WERI-Rb-1 (cell line): ENCODE measurements at regions not wholly inside any gene's neighbourhood (a gene's known extent, or its start where the extent isn't known, plus 50 kb on each side); places are given as distances from the start of the nearest gene placed in this dataset.

ENCODE experiments used
- DNase-seq: peaks from one replicate; pipeline ENCODE4 v3.0.0-alpha.2; 2020
- H3K27ac ChIP-seq: fragments of 250-450 bp; sonication (Bioruptor Pico); 2 replicates; pipeline ENCODE4 v1.5.1; 2020; ENCODE audit warnings: mild to moderate bottlenecking, moderate library complexity
- H3K27me3 ChIP-seq: fragments of 250-450 bp; sonication (Bioruptor Pico); 2 replicates; pipeline ENCODE4 v1.5.1; 2021; ENCODE audit warnings: mild to moderate bottlenecking, low read depth, moderate library complexity; ENCODE audit not compliant: insufficient read depth, severe bottlenecking
- H3K36me3 ChIP-seq: fragments of 250-450 bp; sonication (Bioruptor Pico); 2 replicates; pipeline ENCODE4 v1.5.1; 2020; ENCODE audit warnings: mild to moderate bottlenecking, moderate library complexity
- H3K4me3 ChIP-seq: 2 replicates; pipeline ENCODE4 v1.5.1; 2011; ENCODE audit warnings: low read depth, mild to moderate bottlenecking, control low read depth, low read length
- H3K9me3 ChIP-seq: fragments of 250-450 bp; sonication (Bioruptor Pico); 2 replicates; pipeline ENCODE4 v1.5.1; 2021; ENCODE audit warnings: mild to moderate bottlenecking, moderate library complexity; ENCODE audit not compliant: severe bottlenecking
- TF ChIP-seq, protein P1 (sequence below): IDR thresholded peaks from 2 replicates; pipeline ENCODE4 v1.5.1; 2011; ENCODE audit warnings: low read depth, mild to moderate bottlenecking, control low read depth, inconsistent platforms, low read length

DNA sequence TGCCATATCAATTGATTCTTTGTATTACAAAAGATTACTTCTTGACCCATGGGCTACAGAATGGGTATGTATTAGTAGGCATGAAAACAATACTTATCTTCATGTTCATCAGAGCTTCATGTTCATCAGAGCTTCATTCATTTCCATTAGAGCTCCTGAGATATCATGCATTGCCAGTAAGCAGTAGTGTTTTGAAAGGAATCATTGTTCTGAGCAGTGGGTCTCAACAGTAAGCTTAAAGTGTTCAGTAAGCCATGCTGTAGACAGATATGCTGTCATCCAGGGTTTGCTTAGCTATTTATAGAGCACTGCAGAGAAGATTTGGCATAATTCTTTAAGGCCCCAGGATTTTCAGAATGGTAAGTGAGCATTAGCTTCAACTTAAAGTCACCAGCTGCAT lies 596.1 kb downstream of the ZNF385D start:
- no peaks in the 10 kb centered on the region for H3K36me3 ChIP-seq
- H3K9me3 ChIP-seq = no peaks in the 10 kb centered on the region
- no peak for DNase-seq
- H3K4me3 ChIP-seq = no peak overlapping the region
- TF ChIP-seq, protein P1, sequence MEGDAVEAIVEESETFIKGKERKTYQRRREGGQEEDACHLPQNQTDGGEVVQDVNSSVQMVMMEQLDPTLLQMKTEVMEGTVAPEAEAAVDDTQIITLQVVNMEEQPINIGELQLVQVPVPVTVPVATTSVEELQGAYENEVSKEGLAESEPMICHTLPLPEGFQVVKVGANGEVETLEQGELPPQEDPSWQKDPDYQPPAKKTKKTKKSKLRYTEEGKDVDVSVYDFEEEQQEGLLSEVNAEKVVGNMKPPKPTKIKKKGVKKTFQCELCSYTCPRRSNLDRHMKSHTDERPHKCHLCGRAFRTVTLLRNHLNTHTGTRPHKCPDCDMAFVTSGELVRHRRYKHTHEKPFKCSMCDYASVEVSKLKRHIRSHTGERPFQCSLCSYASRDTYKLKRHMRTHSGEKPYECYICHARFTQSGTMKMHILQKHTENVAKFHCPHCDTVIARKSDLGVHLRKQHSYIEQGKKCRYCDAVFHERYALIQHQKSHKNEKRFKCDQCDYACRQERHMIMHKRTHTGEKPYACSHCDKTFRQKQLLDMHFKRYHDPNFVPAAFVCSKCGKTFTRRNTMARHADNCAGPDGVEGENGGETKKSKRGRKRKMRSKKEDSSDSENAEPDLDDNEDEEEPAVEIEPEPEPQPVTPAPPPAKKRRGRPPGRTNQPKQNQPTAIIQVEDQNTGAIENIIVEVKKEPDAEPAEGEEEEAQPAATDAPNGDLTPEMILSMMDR = no peak
- H3K27ac ChIP-seq = no peak overlapping the region
- no peaks in the 10 kb centered on the region for H3K27me3 ChIP-seq

DNA sequence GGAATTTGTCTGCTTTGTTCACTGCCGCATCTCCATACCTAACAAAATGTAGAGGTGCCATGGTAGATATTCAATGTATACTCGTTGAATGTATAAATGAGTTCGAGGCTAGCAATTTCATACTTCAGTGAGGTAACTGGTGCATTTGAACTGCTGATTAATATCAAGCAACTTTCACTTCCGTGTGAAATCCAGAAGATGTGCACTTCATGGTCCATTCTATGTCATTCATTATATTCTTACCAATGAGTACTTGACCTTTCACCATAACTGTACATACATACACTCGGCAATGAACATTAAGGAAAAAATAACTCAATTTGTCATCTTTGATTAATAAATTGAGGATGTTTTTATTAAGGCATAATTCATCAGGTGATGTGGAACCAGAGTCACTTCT lies 598.5 kb downstream of the ZNF385D start:
- DNase-seq = no peak
- Histone ChIP-seq H3K27me3 (no peaks in the 10 kb centered on the region), H3K27ac (no peak overlapping the region), H3K36me3 (no peaks in the 10 kb centered on the region), H3K4me3 (no peak overlapping the region), H3K9me3 (no peaks in the 10 kb centered on the region)
- TF ChIP-seq, protein P1 = no peak

DNA sequence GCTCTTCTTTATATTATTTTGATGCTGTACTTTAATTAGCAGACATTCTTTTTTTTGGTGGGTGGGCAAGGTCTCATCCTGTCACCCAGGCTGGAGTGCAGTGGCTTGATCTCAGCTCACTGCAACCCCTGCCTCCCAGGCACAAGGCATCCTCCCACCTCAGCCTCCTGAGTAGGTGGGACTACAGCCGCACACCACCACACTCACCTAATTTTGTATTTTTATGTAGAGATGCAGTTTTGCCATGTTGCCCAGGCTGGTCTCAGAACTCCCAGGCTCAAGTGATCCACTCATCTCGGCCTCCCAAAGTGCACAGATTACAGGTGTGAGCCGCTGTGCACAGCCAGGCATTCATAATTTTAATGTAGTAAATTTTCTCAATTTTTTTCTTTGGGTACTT lies 608.1 kb downstream of the ZNF385D start:
- no peaks in the 10 kb centered on the region for H3K36me3 ChIP-seq
- TF ChIP-seq, protein P1 = no peak
- no peak for DNase-seq
- H3K27me3 ChIP-seq = no peaks in the 10 kb centered on the region
- H3K27ac ChIP-seq = no peak overlapping the region
- H3K4me3 ChIP-seq = no peak overlapping the region
- H3K9me3 ChIP-seq = no peaks in the 10 kb centered on the region

DNA sequence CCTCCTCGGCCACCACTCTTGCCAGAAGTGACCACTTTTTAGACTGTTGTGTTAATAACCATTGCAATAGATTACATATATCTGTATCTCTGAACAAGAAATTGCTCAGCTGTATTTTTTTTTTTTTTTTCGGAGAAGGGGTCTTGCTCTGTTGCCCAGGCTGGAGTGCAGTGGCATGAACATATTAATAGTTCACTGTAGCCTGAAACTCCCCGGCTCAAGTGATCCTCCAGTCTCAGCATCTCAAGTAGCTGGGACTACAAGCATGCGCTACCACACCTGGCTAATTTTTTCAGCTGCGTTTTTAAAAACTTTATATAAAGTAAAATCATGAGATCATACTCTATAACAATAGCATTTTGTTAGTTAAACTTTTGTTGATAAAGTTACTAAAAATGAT lies 609.0 kb downstream of the ZNF385D start:
- H3K27me3 ChIP-seq = no peaks in the 10 kb centered on the region
- no peaks in the 10 kb centered on the region for H3K36me3 ChIP-seq
- no peak for DNase-seq
- TF ChIP-seq, protein P1 = no peak
- no peaks in the 10 kb centered on the region for H3K9me3 ChIP-seq
- H3K27ac ChIP-seq = no peak overlapping the region
- H3K4me3 ChIP-seq = no peak overlapping the region

DNA sequence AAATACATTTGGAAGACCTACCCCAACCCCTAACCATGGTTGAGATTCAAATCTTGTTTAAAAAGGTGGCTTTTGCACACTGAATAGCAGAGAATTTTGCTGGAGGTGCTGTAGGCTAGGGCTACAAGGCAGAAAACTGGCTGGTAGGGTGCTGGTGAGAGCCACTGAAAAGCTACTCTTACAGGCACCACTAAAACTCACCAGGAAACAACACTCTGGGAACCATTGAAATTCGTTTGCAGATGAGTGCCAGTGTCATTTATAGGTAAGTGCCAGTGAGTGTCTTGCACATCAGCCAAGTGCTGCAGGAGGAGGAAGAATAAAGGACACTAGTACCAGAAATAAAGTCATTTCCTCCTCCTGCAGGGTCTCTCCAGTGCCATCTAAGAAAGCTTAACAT lies 610.2 kb downstream of the ZNF385D start:
- Histone ChIP-seq H3K27me3 (no peaks in the 10 kb centered on the region), H3K27ac (no peak overlapping the region), H3K4me3 (no peak overlapping the region), H3K9me3 (no peaks in the 10 kb centered on the region), H3K36me3 (no peaks in the 10 kb centered on the region)
- no peak for DNase-seq
- TF ChIP-seq, protein P1 = no peak

DNA sequence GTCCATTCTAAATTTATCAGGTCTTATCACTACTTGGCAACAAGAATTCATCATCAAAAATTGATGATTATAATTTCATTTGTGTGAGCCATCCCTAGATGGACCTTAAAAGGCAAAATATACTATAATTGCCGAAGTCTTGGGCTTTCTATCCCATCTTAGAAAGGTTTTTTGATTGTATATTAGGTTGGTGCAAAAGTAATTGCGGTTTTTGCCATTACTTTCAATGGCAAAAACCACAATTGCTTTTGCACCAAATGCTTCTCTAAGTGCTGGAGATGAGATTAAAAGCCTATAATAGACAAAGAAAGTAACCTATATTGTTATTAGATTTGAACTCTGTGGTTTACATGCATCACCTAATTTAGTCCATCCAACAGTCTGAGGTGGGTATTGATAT lies 612.9 kb downstream of the ZNF385D start:
- no peak for DNase-seq
- Histone ChIP-seq H3K36me3 (no peaks in the 10 kb centered on the region), H3K4me3 (no peak overlapping the region), H3K27me3 (no peaks in the 10 kb centered on the region), H3K27ac (no peak overlapping the region), H3K9me3 (no peaks in the 10 kb centered on the region)
- TF ChIP-seq, protein P1 = no peak
